ENCODE measurements at regions not wholly inside any gene's neighbourhood (a gene's known extent, or its start where the extent isn't known, plus 50 kb on each side); places are given as distances from the start of the nearest gene placed in this dataset.

- TF ChIP-seq EP300 (IDR thresholded peaks at IDR 0.05; ENCODE audit: borderline replicate concordance in 1 of 2, control insufficient read depth in 1 of 2, low read depth in 2 of 2, low read length in 2 of 2), result no peak
- TF ChIP-seq YY1 (IDR thresholded peaks at IDR 0.05; ENCODE audit: low read depth, low read length), result no peak
- no peak for TF ChIP-seq ZBTB11 (CRISPR knock-in tag; IDR thresholded peaks at IDR 0.05)
Measured at GRCh38 chr3:150104564-150104963, 133.9 kb upstream of the PFN2 start (continued).

GRCh38 chr3:150101016-150101415 lies 130.3 kb upstream of the PFN2 start:
- Histone ChIP-seq H3K27me3 (replicated peaks in 1 of 2; ENCODE audit: control insufficient read depth in 2 of 2, insufficient read depth in 2 of 2, low read length in 1 of 2) (no peaks in the 10 kb centered on the region), H2AFZ (ENCODE audit: control insufficient read depth, low read depth, low read length) (no peak overlapping the region), H3K36me3 (ENCODE audit: control insufficient read depth in 2 of 2, insufficient read depth in 2 of 2, low read length in 1 of 2) (no peaks in the 10 kb centered on the region), H3K9ac (ENCODE audit: control insufficient read depth, insufficient read depth, low read length) (no peak overlapping the region), H3K79me2 (ENCODE audit: control insufficient read depth, insufficient read depth, low read length) (no peaks in the 10 kb centered on the region), H3K9me3 (replicated peaks; ENCODE audit: control insufficient read depth, insufficient read depth, low read length) (no peaks in the 10 kb centered on the region), H3K4me1 (ENCODE audit: control insufficient read depth, insufficient read depth, low read length) (peaks cover 24% of the 10 kb centered on the region), H3K27ac (ENCODE audit: control insufficient read depth, insufficient read depth) (no peak overlapping the region), H3K4me3 (no peak overlapping the region), H4K20me1 (ENCODE audit: control insufficient read depth, insufficient read depth) (no peaks in the 10 kb centered on the region), H3K4me2 (ENCODE audit: control insufficient read depth, insufficient read depth) (no peak overlapping the region)
- SMC1A ChIA-PET (ENCODE audit: uncharacterized antibody, unreplicated experiment), result interaction anchor here (1.6 kb wide), 1 partner anchor 83 kb away, joined by 4 read pairs; no protein-coding TSS in a partner anchor
- no peak for FAIRE-seq
- RAD21 ChIA-PET (ENCODE audit: unreplicated experiment), result no interaction called here
- no peak for DNase-seq (ENCODE audit: low read depth, low spot score)
- ATAC-seq, result no peak
- POLR2A ChIA-PET, result no interaction called here
- in situ Hi-C loops (cut with MboI) (no loop called here), intact Hi-C loops (cut with micrococcal nuclease; ENCODE audit: unreplicated experiment) (no loop called here)
- CTCF ChIA-PET, result interaction anchor here (1.0 kb wide), 1 partner anchor 26 kb away, joined by 3 read pairs; no protein-coding TSS in a partner anchor
- 100% methylated on average over 1 of the region's 1 CpG for WGBS (ENCODE audit: insufficient coverage, insufficient replicate concordance, low lambda C conversion rate, missing lambda C conversion rate)
- no TSS peak for BruUV-seq (replicated peaks)
- no peak for TF ChIP-seq ZBTB40 (IDR thresholded peaks at IDR 0.05; ENCODE audit: borderline replicate concordance)
- no peak for TF ChIP-seq EED (IDR thresholded peaks at IDR 0.05; ENCODE audit: low read depth)
- no peak for TF ChIP-seq SREBF2 (IDR thresholded peaks at IDR 0.05; ENCODE audit: low read length)
- TF ChIP-seq IRF3 (IDR thresholded peaks at IDR 0.05), result no peak
- no peak for TF ChIP-seq FOXM1 (IDR thresholded peaks at IDR 0.05; ENCODE audit: low read depth, low read length)
- no peak for TF ChIP-seq ELK1 (IDR thresholded peaks at IDR 0.05; ENCODE audit: low read depth, low read length)
- TF ChIP-seq SUZ12 (IDR thresholded peaks at IDR 0.05; ENCODE audit: unreplicated experiment), result no peak
- TF ChIP-seq NR2C1 (IDR thresholded peaks at IDR 0.05), result no peak
- no peak for TF ChIP-seq BHLHE40 (IDR thresholded peaks at IDR 0.05; ENCODE audit: borderline replicate concordance in 1 of 2, low read depth in 2 of 2, low read length in 1 of 2)
- TF ChIP-seq RELA (IDR thresholded peaks at IDR 0.05; ENCODE audit: borderline replicate concordance, partially characterized antibody), result no peak
